Germinal center (tissue), 1 donor: ENCODE measurements at regions not wholly inside any gene's neighbourhood (a gene's known extent, or its start where the extent isn't known, plus 50 kb on each side); places are given as distances from the start of the nearest gene placed in this dataset.

Experiments used
- DNase-seq: peaks from one replicate; pipeline ENCODE4 v3.0.0; 2012; ENCODE audit warnings: mixed read lengths, low spot score

GRCh38 chr14:101230161-101230850 is 326.8 kb upstream of the RTL1 start:
- DNase-seq = no peak

DNA sequence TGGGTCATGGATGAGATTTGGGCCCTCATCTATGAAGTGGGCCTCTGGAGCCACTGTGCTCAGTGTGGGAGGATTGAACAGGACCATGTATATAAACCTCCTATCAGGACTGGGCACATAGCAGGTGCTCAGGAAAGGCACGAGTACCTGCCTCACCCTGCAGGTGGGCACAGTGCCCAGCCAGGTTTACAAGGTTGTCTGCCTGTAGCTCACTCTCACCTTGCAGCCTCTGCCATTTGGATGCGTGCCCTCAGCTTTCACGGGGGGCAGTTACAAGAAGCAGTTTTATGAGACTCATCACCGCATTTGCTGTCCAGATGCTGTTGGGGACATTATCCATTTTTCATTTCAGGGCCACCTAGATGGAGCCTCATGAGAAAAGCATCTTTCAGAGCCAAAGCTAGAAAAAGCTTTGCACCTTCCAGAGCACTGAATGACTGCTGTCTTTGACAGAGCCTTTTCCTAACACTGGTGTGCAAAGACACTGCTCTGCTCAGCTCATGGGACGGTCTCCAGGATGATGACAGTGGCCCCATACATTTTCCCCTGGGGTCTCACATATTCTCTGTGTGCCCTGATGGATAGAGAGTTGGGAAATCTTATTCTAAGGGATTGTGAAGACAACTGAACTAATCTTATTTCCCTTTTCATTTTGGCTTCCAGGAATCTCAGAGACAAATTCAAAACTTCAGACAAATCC is 327.5 kb upstream of the RTL1 start:
- no peak for DNase-seq

DNA sequence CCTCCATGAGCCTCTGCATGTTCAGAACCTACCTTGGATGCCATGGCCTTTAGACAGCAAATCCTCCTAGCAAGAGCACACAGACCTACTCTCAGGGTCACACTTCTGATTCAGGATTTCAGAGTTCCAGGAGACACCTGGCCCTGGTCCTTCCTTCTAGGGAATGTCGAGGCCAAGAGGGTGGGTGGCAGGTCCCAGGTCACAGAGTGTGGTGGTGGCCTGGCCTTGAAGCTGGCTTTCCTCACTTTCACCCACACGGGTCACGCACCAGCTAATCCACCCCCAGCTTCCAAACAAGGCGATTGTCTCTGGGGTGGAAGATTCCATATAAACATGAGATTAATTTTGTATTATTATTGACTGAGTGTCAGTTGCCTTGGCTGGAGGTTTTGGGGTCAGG is 328.3 kb upstream of the RTL1 start:
- DNase-seq = no peak

DNA sequence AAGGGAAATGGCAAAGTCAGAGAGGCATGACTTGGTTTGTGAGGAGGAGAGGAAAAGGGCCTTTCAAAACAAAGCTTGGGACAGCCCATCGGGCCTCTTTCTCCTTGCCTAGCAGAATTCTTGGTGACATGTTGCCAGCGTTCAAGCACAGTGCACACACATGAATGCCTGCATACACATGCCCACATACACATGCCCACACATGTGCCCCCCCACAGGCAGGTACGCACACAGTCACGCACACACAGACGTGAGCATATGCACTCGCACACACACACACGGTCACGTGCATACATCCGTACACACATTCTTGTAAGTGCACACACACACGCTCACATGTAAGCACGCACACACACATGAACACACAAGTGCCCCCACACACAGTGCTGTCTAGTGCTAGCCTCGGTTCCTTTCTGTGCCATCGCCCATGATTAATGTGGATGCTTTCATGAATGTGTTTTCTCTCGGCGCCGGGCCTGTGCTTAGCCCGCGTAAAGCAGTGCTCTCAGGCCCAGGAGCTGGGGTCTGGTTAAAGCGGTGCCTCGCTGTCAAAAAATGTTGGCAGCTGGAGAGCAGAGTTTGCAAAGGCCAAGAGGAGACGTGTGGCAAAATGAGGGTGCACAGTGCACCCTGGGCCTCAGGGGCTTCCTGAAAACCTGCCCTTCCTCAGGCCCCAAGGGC is 328.8 kb upstream of the DIO3 start:
- DNase-seq = no peak

GRCh38 chr14:101233021-101233366 is 328.3 kb upstream of the DIO3 start:
- no peak for DNase-seq

DNA sequence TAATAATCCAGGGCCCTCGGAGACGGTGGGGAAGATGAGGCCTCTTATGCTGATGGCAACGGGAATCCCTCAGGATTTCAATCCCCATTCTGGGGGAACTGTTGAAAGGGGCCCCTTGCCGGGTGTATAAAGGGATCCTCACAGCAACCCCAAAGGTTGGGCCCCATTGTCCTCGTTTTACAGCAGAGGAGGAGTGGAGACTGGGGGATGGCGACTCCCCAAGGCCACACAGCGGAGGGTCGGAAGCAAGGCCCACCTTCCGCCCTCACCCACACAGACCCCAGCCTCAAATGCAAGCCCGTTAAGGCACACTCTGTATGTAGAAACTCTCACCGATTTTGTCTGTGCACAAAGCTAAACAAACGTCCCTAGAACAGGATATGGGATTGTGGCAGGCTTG is 327.9 kb upstream of the DIO3 start:
- no peak for DNase-seq

DNA sequence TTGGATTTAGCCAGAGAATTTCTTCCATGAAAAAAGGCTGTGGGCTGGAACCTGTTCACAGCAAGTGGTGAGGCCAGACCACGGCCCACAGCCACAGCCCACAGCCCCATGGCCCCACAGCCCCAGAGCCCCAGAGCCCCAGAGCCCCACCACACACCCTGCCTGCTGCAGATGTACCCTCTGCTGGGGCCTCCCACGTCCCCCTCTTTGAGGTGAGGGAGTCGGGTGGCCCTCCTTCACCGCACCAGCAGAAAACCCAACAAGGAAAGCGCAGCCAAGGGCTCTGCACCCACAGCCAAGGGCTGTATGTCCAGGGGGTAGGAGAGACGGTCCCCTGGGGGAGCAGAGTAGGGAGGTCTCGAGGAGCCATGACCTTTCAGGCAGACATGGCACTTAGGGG is 327.5 kb upstream of the DIO3 start:
- DNase-seq = no peak

- DNase-seq = no peak
These were observed 326.9 kb upstream of the DIO3 start for GRCh38 chr14:101234244-101234937.

DNA sequence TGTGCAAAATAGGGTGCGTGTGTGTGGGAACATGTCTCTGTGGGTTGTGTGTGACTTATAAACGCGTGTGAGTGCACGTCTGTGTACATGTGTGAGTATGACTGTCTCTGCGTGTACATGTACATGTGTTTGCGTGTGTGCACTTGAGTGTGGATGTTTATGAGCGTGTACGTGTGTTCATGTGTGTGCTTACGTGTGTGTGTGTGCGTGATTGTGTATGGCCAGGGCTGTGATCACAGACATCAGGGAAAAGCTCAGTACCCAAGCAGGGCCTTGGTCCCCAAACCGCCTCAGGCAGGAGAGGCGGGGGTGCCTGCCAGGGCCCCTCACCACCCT is 326.3 kb upstream of the DIO3 start:
- no peak for DNase-seq

DNA sequence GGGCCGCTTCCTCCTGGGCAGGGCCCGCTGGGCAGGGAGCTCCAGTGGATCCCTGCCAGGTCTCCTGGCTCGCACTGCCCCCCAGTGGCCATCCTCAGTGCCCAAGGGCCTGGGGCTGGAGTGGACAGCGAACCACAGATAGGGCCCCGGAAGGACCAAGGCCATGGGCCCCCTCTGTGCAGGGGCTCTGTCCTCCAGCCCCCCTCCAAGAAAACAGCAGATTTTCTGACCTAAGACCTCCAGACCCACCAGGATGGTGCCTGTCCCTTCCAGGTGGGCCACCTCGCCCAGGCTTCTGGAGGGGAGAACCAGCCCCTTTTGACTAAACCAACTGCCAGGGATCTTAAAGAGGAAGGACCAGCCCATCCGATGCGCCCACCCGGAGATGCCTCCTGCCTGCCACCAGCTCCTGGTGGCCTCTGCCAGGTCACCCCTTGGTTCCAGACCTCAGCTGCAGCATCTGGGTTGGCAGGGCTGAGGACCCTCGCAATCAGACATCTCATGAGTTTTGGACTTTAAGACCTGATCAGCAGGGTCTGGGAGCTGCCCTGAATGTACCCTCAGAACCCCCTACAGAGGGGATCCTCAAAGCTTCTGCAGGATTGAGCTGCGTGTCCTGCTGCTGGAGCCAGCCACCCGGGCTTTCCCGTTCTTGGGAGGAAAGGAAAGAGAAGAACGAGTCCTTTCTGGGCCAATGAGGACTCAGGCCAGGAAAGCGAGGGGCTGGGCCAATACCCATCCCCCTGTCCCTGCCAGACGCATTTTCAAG is 325.8 kb upstream of the DIO3 start:
- no peak for DNase-seq

DNA sequence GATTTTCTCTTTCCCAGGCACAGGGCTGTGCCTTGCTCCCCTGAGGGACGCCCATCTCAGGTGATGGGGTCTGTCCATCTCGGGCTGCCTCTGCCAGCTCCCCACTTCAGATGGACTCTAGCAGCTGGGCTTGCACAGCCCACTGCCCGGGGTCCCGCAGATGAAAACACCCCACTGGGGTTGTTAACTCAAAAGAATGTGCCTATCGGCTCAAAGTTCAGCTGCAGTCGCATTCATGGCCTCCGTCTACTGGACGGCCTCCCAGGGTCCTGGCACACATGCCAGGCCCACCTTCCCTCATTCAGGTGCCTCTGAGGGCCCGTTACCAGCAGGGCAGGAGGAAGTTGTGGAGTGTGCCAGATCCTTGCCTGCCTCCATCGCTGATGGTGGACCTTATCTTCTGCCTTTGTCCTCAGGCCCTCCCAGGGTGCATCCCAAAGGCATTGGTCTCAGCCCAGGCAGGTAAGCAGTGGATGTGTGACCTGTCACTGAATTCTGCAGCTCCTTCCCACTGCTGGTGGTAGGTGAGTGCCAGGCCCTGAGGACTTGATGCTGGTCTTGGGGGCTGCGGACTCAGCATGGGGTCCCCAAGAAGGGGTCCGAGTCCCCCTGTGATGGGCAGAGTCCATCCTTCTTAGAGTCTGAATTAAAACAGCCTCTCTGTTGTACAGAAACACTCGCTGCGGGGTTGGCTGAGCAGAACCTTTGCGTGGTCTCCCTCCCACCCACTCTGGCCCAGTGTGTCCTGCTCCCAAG is 324.6 kb upstream of the DIO3 start:
- DNase-seq = no peak

DNA sequence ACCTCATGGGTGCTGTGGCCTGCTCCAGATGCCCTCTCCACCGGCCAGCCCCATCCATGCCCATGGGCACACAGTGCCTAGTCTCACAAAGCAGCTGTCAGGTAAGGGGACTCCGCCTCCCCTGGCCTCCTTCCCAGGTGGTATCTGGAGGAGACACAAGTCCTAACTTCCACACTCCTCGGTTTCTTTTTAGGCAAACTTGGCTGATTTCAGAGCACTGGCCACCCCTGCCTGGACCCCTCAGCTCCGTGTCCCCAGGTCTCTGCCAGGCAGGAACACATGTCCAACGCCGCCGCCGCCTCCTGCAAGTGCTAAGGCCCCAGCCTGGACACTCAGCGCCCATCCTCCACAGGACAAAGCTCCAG is 324.1 kb upstream of the DIO3 start:
- DNase-seq = no peak

GRCh38 chr14:101239065-101239464 is 322.2 kb upstream of the DIO3 start:
- DNase-seq = no peak

DNA sequence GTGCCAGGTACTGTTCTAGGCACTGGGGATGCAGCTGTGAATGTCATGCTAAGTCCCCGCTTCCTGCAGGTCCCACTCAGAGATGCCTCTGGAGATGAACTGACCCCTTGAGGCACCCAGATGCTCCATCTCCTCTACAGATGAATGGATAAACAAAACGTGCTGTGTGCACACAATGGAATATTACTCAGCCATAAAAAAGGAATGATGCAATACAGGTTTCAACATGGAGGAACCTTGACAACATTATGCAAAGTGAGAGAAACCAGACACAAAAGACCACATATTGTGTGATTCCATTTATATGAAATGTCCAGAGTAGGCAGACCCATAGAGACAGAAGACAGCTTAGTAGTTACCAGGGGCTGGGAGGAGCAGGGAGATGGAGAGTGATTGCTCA is 320.1 kb upstream of the DIO3 start:
- no peak for DNase-seq

- DNase-seq = no peak
These were observed 319.5 kb upstream of the DIO3 start for GRCh38 chr14:101241807-101242278.

DNA sequence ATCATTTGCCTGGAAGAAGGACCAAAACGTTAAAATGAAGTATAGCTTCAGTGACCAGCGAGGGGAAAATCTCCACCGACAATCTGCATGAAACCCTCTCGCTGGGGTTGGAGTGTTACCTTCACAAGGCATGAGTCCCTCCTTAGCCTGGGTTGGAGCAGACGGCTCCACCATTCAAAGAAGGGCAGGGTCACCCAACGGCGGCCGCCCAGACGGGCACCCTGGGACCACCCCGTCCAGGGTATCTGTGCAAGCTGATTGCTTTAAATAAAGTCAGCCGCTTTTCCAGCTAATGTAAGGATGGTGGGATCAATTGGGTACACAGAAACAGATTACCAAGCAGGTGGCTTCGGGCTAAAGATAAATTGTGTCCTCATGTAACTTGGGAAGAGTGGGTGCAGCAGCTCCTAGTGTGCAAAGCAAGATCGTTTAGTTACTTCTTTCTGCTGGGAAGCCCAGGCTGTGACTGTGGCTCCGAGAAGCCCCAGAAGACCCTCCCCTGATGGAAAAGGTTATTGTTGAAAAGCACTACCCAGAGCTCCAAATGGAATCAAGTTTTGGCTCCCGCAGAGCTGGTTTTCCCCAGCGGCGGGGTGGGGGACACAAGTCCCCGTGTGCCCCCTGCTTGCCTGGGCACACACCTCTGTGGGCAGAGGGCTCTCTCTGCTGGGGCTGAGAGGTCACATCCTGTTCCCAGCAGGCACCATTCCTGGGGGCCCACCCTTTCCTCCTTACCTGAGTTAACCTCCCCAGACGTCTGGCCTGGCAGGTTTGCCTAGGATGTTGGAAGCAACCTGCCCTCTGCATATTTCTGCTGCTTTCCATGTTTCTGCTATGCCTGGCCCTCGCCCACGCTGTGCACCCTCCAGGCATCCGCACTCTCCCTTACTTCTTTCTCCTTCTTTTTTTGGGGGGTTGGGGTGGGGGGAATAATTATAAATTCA is 318.6 kb upstream of the DIO3 start:
- no peak for DNase-seq

GRCh38 chr14:101243587-101244338 is 317.5 kb upstream of the DIO3 start:
- no peak for DNase-seq

- no peak for DNase-seq
These were observed 314.1 kb upstream of the DIO3 start for GRCh38 chr14:101246894-101247841.
